ENCODE measurements at regions not wholly inside any gene's neighbourhood (a gene's known extent, or its start where the extent isn't known, plus 50 kb on each side); places are given as distances from the start of the nearest gene placed in this dataset.
A peak's percentile ranks its signal among the peaks of the same experiment; 100 is the strongest.

DNA sequence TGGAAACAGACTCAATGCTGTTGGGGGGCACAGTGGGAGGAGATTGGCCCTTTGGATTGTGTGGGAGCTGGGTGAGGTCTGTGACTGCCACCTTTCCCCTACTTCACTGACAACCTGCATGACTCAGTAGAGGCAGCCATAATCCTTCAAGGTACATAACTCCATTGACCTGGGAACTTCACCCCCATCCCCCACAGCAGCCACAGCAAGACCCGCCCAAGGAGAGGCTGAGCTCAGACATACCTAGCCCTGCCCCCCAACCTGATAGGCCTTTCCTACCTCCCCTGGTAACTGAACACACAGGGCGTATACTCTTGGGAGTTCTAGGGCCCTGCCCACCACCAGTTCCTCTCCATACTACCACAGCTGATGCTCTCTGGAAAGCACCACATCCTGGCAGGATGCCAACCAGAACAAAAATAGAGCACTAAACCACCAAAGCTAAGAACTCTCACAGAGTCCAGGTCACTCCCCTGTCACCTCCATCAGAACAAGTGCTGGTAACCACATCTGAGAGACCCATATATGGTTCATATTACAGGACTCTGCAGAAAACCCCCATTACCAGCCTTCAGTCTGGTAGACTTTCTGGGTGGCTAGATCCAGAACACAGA lies 703.9 kb downstream of the FSCB start:
- no peak overlapping the region for H2AFZ ChIP-seq (ENCODE audit: low read depth, low read length)
- DNase-seq (peak; percentile 59), ATAC-seq (ENCODE audit: insufficient read depth, low read depth) (peak; percentile 98)
- no peaks in the 10 kb centered on the region for H3K4me1 ChIP-seq (ENCODE audit: insufficient read depth, low read length)
- no peak overlapping the region for H3K4me2 ChIP-seq (ENCODE audit: insufficient read depth, low read length)
- TF ChIP-seq, protein P1, sequence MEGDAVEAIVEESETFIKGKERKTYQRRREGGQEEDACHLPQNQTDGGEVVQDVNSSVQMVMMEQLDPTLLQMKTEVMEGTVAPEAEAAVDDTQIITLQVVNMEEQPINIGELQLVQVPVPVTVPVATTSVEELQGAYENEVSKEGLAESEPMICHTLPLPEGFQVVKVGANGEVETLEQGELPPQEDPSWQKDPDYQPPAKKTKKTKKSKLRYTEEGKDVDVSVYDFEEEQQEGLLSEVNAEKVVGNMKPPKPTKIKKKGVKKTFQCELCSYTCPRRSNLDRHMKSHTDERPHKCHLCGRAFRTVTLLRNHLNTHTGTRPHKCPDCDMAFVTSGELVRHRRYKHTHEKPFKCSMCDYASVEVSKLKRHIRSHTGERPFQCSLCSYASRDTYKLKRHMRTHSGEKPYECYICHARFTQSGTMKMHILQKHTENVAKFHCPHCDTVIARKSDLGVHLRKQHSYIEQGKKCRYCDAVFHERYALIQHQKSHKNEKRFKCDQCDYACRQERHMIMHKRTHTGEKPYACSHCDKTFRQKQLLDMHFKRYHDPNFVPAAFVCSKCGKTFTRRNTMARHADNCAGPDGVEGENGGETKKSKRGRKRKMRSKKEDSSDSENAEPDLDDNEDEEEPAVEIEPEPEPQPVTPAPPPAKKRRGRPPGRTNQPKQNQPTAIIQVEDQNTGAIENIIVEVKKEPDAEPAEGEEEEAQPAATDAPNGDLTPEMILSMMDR (IDR thresholded peaks at IDR 0.05; ENCODE audit: borderline replicate concordance, extremely low read depth, low read length, poor library complexity, severe bottlenecking): no peak
- TF ChIP-seq EZH2 (IDR thresholded peaks at IDR 0.05; ENCODE audit: borderline replicate concordance, low read depth, low read length, severe bottlenecking): no peak
- H4K20me1 ChIP-seq (ENCODE audit: insufficient read depth, low read length): no peaks in the 10 kb centered on the region
- H3K27me3 ChIP-seq (ENCODE audit: insufficient read depth, low read length, poor library complexity): no peaks in the 10 kb centered on the region
- no peaks in the 10 kb centered on the region for H3K36me3 ChIP-seq (ENCODE audit: insufficient read depth, low read length)
- H3K9ac ChIP-seq (ENCODE audit: low read depth, low read length): no peak overlapping the region
- no peak overlapping the region for H3K4me3 ChIP-seq (ENCODE audit: low read depth in 1 of 2, low read length in 2 of 2)
- no peaks in the 10 kb centered on the region for H3K9me3 ChIP-seq (ENCODE audit: insufficient read depth, low read length, severe bottlenecking)
- H3K27ac ChIP-seq (ENCODE audit: low read length): no peak overlapping the region
- H3K79me2 ChIP-seq (ENCODE audit: insufficient read depth, low read length): no peaks in the 10 kb centered on the region

DNA sequence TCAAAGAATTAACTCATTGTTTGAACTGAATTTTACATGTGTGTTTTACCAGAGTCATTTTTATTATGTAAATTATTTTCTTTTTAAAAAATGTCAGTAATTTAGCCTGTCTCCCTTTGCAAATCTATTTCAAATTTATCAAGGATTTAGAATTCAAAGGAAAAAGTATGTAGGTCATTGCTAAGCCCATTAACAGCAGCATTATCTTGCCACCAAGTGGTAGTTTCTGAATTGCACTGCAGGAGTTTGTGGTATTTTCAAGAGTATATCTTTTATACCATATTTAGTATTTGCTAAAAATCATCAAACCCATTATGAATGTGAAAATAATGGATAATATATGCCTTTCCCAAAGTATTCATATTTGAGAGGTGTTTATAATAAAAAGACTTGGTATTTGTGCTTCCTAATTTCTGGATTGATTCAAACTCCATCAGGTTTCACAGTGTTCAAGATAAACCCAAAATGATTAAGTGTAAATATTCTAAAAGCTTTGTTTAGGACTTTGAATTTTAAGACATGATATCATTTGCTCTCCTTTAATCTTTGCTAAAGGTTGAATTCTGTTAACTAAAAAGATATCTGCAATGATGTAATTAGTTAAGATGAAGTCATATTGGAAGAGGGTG lies 711.4 kb downstream of the FSCB start:
- H4K20me1 ChIP-seq (ENCODE audit: insufficient read depth, low read length): no peaks in the 10 kb centered on the region
- no peak for TF ChIP-seq EZH2 (IDR thresholded peaks at IDR 0.05; ENCODE audit: borderline replicate concordance, low read depth, low read length, severe bottlenecking)
- TF ChIP-seq, protein P1 (IDR thresholded peaks at IDR 0.05; ENCODE audit: borderline replicate concordance, extremely low read depth, low read length, poor library complexity, severe bottlenecking): peak; percentile 16
- no peaks in the 10 kb centered on the region for H3K79me2 ChIP-seq (ENCODE audit: insufficient read depth, low read length)
- no peaks in the 10 kb centered on the region for H3K4me1 ChIP-seq (ENCODE audit: insufficient read depth, low read length)
- no peaks in the 10 kb centered on the region for H3K9me3 ChIP-seq (ENCODE audit: insufficient read depth, low read length, severe bottlenecking)
- no peak overlapping the region for H3K27ac ChIP-seq (ENCODE audit: low read length)
- H3K4me3 ChIP-seq (ENCODE audit: low read depth in 1 of 2, low read length in 2 of 2): no peak overlapping the region
- H3K9ac ChIP-seq (ENCODE audit: low read depth, low read length): no peak overlapping the region
- H3K27me3 ChIP-seq (ENCODE audit: insufficient read depth, low read length, poor library complexity): no peaks in the 10 kb centered on the region
- H3K4me2 ChIP-seq (ENCODE audit: insufficient read depth, low read length): no peak overlapping the region
- no peak overlapping the region for H2AFZ ChIP-seq (ENCODE audit: low read depth, low read length)
- DNase-seq: no peak
- ATAC-seq (ENCODE audit: insufficient read depth, low read depth): no peak
- no peaks in the 10 kb centered on the region for H3K36me3 ChIP-seq (ENCODE audit: insufficient read depth, low read length)

DNA sequence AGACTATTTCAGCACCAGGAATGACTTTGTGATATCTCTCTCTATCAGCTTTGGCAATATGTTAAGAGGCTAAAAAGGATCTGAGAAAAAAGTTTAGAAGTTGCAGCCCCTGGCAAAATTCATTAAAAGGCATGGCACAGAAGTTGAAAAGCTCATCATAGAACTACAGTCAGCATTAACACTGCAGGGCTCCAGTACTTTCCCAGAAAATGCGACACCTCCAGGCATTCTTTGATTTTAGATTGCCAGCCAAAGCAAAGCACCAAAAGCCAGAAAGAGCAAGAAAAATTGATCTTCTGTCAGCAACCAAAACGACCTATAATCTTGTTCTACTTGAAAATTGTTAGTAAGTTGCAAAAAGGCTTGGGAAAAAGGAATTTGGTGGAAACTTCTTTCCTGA lies 713.5 kb downstream of the FSCB start:
- H3K79me2 ChIP-seq (ENCODE audit: insufficient read depth, low read length): no peaks in the 10 kb centered on the region
- H3K4me2 ChIP-seq (ENCODE audit: insufficient read depth, low read length): no peak overlapping the region
- TF ChIP-seq, protein P1 (IDR thresholded peaks at IDR 0.05; ENCODE audit: borderline replicate concordance, extremely low read depth, low read length, poor library complexity, severe bottlenecking): no peak
- TF ChIP-seq EZH2 (IDR thresholded peaks at IDR 0.05; ENCODE audit: borderline replicate concordance, low read depth, low read length, severe bottlenecking): no peak
- H3K27me3 ChIP-seq (ENCODE audit: insufficient read depth, low read length, poor library complexity): no peaks in the 10 kb centered on the region
- no peaks in the 10 kb centered on the region for H3K4me1 ChIP-seq (ENCODE audit: insufficient read depth, low read length)
- H3K27ac ChIP-seq (ENCODE audit: low read length): no peak overlapping the region
- ATAC-seq (ENCODE audit: insufficient read depth, low read depth) (no peak), DNase-seq (no peak)
- no peak overlapping the region for H2AFZ ChIP-seq (ENCODE audit: low read depth, low read length)
- no peak overlapping the region for H3K9ac ChIP-seq (ENCODE audit: low read depth, low read length)
- H3K4me3 ChIP-seq (ENCODE audit: low read depth in 1 of 2, low read length in 2 of 2): no peak overlapping the region
- H3K9me3 ChIP-seq (ENCODE audit: insufficient read depth, low read length, severe bottlenecking): no peaks in the 10 kb centered on the region
- no peaks in the 10 kb centered on the region for H3K36me3 ChIP-seq (ENCODE audit: insufficient read depth, low read length)
- no peaks in the 10 kb centered on the region for H4K20me1 ChIP-seq (ENCODE audit: insufficient read depth, low read length)

Measured in DND-41 (cell line).